Fibroblast of skin of abdomen (primary cell): ENCODE measurements at regions not wholly inside any gene's neighbourhood (a gene's known extent, or its start where the extent isn't known, plus 50 kb on each side); places are given as distances from the start of the nearest gene placed in this dataset.
"Not testable (repeated sequence)": the region's sequence is repeated elsewhere in the genome, so short reads cannot be mapped to it uniquely, and the experiment has no call there.

Source experiments
- DNase-seq: peaks from one replicate; pipeline ENCODE4 v3.0.0-alpha.2; 2013

- DNase-seq = no peak
These were observed 67.4 kb upstream of the ADGRA1 start for GRCh38 chr10:133020193-133020817.

GRCh38 chr10:133019651-133020050 is 68.1 kb upstream of the ADGRA1 start:
- DNase-seq = no peak

DNA sequence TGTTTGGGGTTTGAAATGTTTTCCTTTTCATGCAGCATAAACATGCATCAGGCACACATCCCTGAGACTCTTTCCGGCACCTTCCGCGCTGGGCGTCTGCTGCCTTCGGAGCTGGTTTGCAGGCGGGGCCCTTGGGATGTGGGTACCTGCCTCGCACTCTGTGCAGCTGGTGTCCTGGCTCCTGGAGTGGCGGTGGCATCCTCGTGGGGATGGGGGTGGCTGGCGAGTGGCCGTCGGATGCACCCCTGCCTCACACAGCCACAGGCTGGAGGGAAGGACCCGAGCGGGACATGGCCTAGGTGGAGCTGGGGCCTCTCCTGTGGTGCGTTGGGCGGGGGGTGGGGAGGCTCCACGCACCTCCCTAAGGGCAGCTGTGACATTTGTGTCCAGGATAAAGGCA is 68.5 kb upstream of the ADGRA1 start:
- DNase-seq = no peak

DNA sequence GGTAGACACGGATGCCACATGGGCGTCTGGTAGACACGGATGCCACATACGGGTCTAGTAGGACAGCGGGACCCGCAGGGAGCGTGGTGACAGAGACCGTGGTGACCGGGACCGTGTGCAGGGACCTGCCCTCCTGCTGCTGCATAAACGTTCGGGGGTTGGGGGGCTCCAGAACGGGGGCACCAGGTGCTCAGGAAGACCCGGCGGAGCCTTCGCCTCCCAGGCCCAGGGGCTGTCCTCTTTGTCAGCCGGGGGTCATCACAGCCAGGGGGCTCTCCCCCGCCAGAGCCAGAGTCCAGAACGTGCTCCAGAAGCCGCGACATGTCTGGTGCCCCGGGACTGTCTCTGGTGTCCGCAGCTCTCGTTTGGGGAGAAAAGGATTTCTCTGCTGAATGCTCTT is 69.2 kb upstream of the ADGRA1 start:
- no peak for DNase-seq

DNA sequence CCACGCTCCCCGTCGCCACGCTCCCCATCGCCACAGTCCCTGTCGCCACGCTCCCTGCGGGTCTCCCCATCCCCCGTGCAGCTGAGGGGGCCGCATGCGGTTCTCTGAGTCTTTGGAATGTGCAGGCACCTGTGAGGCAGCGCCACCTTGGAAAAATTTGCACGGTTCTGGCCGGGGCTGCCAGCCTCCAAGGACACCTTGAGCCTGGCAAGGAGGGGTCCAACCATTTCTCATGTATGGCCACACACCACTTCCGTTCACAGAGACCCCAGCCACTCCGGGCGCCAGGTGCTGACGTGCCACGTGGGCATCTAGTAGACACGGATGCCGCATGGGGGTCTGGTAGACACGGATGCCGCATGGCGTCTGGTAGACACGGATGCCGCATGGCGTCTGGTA is 70.5 kb upstream of the ADGRA1 start:
- DNase-seq = no peak

GRCh38 chr10:133016493-133017202 is 71.1 kb upstream of the ADGRA1 start:
- no peak for DNase-seq

DNA sequence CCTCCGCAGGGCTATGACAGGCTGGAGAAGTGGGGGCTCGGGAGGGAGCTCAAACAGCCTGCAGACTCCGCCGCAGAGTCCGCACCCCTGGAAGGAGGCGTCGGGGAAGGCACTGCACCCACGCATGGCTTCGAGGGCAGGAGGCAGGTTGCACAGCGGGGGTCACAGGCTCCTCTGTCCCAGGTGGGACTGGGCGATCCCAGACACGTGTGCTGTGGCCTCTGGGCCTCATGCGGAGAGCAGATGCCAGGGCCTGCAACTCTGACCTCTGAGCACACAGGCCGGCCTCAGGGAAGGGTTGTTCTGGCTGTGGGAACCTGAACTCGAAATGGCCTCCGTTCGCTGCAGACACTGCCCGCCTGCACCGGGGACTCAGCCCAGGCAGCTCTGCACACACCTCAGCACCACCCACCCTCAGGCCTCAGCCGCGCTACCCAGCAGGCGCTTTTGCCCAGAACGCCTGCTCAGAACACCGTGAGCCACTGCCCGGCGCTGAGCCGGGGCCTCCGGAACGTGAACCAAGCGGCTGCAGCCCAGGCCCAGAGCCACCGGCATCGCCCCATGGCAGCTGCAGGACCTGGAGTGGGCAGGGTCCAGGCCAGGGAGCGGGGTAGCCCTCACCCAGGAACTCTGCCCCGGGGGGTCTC is 71.8 kb upstream of the ADGRA1 start:
- DNase-seq = no peak

- no peak for DNase-seq
These were observed 72.4 kb upstream of the ADGRA1 start for GRCh38 chr10:133015321-133015720.

GRCh38 chr10:133014416-133015210 is 72.2 kb upstream of the CFAP46 start:
- DNase-seq = no peak

DNA sequence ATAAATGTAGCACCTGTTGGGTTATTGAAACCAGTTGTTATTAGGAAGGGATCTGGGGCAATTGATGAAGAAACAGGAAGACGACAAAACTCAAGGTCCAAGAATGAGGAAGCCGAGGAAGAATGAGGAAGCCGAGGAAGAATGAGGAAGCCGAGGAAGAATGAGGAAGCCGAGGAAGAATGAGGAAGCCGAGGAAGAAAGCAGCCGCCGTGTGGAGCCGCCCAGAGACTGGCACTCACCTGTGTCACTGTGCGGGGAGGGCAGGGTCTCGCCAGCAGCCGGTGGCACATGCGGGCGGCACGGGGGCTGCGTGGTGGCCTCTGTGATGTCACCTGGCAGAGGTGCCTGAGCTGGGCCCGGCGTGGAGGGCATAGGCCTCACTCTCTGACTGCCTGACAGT is 71.1 kb upstream of the CFAP46 start:
- DNase-seq = no peak

GRCh38 chr10:133012573-133013359 is 70.4 kb upstream of the CFAP46 start:
- DNase-seq = no peak

DNA sequence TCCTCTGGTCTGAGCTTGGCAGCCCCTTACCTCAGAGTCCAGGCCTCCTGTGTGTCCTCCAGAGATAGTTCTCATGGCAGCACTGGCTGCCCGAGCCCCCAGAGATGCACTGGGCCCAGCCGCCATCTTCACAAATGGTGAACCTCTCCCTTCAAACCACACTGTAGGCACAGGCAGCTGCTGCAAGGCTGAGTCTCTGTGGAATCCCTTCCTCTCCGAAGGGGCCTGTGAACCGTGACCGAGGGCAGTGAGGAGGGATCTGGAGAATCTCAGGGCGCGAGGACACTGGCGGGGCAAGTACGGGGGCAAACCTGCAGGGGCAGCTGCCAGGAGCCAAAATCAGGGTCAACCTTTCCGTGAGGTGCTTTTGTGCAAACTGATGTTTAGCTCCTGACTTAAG is 69.5 kb upstream of the CFAP46 start:
- DNase-seq = no peak

DNA sequence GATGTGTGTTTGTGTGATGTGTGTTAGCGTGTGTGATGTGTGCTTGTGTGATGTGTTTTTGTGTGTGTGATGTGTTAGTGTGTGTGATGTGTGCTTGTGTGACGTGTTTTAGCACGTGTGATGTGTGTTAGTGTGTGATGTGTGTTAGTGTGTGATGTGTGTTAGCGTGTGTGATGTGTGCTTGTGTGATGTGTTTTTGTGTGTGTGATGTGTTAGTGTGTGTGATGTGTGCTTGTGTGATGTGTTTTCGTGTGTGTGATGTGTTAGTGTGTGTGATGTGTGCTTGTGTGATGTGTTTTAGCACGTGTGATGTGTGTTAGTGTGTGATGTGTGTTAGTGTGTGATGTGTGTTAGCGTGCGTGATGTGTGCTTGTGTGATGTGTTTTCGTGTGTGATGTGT is 69.0 kb upstream of the CFAP46 start:
- DNase-seq = not testable (repeated sequence)

DNA sequence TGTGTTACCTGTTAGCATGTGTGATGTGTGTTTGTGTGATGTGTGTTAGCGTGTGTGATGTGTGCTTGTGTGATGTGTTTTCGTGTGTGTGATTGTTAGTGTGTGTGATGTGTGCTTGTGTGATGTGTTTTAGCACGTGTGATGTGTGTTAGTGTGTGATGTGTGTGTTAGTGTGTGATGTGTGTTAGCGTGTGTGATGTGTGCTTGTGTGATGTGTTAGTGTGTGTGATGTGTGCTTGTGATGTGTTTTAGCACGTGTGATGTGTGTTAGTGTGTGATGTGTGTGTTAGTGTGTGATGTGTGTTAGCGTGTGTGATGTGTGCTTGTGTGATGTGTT is 68.4 kb upstream of the CFAP46 start:
- DNase-seq = not testable (repeated sequence)

- no peak for DNase-seq
These were observed 67.9 kb upstream of the CFAP46 start for GRCh38 chr10:133010095-133010842.

- DNase-seq = no peak
These were observed 67.0 kb upstream of the CFAP46 start for GRCh38 chr10:133009218-133009950.

DNA sequence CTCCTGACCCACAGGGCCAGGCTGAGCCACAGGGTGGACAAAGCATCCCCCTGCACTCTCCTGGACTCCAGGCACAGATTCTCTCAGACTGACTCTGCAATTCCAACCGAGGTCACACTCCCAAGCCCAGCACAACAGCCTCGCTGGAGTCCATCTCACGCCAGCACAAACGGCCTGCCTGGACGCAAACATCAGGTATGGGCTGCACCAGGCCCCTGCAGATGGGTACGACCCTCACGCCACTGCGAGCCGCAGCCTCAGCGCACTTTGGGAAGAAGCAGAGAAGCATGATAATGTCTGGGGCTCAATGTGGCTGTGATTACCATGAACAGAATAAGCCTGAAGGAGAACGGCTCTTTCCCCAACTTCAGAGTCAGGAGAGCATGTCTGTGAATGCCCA is 66.4 kb upstream of the CFAP46 start:
- DNase-seq = no peak

DNA sequence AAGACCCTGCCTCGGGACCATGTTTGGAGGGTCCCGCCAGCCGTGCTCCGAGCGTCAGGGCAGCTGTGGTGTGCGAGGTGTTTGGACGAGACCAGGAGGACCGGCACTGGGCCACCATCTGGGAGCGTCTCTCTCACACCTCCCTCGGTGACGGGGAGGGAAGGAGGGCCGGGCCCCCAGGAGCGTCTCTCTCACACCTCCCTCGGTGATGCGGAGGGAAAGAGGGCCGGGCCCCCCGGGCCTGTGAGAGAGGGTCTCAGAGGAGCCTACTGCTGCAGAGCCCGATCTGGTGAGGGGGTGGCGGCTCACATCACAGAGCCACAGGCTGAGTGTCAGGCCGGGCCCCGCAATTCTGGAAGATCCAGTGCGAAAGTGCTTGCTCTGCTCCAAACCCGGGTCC is 65.8 kb upstream of the CFAP46 start:
- DNase-seq = no peak

DNA sequence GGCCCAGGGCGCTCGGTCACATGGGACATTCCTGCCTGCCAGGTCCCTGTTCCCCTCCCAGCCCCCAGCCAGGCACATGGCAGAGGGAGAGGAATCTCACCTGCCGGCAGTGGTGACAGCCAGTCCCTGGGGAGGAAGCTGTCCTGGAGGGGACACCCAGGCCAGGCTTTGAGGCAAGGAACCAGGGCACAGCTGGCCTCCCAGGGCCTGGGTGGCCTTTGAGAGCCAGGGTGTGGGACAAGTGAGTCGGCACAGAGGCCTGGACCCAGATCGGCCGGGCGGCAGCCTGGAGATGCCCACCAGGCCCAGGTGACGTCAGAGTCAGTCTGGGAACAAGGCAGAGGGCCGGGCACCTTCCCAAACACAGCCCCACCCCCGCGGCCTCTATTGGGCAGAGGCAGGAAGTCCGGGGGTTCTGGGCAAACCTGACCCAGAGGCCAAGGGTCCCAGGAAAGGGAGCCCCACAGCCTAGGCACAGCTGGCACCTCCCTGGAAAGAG is 65.0 kb upstream of the CFAP46 start:
- no peak for DNase-seq

DNA sequence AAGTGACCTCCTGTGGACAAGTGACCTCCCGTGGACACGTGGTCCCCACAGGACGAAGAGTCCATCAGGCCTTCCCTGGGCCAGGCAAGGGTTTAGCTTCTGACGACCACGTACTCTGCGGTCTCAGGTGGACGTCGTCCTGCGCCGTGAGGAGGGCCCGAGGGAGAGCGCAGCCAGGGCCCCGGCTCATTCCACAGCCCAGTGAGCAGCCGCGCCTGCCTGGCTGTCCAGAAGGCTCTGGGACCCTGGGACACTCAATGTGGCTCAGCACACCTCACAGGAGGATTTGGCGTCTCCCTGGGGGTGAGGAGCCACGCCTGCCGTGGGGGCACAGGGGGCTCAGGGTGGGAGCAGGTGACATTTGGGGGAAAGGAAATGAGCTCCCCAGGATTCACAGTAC is 64.4 kb upstream of the CFAP46 start:
- DNase-seq = no peak

GRCh38 chr10:133006202-133006601 is 63.8 kb upstream of the CFAP46 start:
- no peak for DNase-seq
